ENCODE measurements at regions not wholly inside any gene's neighbourhood (a gene's known extent, or its start where the extent isn't known, plus 50 kb on each side); places are given as distances from the start of the nearest gene placed in this dataset.

DNA sequence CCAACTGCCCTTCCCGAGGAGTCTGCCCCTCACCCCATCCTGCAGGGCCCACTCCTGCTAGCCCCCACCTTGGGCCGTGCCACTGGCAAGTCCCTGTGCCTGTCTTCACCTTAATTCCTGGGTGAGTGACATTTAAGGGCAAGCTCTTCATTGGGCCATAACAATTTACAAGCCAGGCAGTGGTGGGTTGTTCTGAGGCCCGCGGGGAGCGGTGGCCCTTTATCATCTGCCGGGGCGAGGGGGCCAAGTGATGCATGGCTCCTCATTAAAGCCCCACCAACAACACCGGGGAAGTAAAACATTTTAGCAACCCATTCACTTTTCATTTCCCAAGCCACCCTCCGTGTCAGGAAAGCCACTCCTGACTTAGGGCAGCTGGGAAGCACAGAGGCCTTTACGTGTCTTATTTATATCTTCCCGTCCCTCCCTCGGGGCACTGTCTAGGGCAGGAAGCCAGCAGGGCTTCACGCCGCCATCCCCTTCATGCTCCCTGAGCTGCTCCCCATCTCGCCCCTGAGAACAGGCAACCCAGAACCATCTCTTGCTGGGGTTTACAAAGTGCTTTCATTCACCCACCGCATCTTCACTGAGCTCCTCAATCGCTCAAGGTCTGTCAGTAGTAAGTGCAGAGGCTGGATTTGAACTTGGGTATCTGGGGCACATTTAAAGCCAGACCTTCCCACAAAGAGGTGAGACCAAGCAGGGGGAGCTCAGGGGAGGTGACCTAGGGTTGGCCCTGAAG lies 55.5 kb upstream of the CCDC167 start:
- TF ChIP-seq, protein P1, sequence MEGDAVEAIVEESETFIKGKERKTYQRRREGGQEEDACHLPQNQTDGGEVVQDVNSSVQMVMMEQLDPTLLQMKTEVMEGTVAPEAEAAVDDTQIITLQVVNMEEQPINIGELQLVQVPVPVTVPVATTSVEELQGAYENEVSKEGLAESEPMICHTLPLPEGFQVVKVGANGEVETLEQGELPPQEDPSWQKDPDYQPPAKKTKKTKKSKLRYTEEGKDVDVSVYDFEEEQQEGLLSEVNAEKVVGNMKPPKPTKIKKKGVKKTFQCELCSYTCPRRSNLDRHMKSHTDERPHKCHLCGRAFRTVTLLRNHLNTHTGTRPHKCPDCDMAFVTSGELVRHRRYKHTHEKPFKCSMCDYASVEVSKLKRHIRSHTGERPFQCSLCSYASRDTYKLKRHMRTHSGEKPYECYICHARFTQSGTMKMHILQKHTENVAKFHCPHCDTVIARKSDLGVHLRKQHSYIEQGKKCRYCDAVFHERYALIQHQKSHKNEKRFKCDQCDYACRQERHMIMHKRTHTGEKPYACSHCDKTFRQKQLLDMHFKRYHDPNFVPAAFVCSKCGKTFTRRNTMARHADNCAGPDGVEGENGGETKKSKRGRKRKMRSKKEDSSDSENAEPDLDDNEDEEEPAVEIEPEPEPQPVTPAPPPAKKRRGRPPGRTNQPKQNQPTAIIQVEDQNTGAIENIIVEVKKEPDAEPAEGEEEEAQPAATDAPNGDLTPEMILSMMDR (IDR thresholded peaks at IDR 0.05; ENCODE audit: extremely low read depth, missing control alignments): no peak
- DNase-seq (ENCODE audit: low spot score): no peak

DNA sequence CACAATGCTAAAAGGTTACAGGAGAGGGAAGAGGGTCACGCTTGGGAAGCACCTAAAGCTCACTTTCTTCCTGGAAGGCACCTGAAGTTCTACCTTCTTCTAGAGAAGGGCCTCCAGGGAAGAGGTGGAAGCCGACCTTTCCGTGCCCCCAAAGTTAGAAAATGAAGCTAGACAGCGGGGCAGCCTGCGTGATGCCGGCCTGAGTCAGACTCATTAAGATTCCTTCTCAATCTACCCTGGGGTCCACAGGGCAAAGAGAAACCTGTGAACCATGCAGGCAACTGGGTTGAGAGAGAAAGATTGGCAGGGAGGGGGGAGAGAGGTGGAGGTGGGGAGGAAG lies 54.8 kb upstream of the CCDC167 start:
- TF ChIP-seq, protein P1 (IDR thresholded peaks at IDR 0.05; ENCODE audit: extremely low read depth, missing control alignments): no peak
- DNase-seq (ENCODE audit: low spot score): no peak

DNA sequence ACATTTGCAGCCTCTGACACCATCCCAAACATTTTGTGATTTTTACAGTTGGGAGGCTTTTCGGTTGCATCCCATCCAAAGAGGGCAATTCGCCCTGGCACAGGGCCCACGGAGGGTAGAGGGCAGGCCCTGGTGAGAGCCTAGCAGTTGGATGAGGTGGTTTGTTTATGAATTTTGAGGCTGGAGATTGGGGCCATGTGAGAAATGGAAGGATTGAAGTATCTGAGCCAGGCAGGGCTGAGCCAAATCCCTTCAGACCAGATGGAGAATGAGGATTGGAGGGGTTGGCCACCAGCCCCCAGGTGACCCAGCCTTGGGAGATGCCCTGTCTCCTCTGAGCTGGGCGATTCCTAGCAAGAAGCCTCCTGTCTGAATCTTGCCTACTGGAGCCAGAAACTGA lies 52.6 kb upstream of the CCDC167 start:
- DNase-seq (ENCODE audit: low spot score): no peak
- TF ChIP-seq, protein P1 (IDR thresholded peaks at IDR 0.05; ENCODE audit: extremely low read depth, missing control alignments): no peak

DNA sequence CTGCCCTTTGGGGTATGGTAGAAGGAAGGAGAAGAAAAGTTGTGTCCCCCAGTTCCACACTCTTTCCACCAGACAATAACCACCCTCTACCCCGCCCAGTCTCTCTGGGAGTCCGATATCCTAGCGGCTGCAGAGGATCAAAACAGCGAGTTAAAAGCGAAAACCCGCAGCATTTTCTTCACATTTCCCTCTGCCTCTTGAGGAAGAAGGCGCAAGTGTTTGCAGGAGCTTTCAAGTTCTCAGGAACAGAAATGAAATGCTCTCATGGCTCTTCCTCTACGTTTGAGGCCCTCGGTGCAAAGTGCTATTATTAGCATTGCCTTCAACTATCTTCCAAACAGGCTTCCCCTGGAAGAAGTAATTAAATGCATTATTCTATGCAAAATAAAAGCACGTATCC lies 52.2 kb upstream of the CCDC167 start:
- no peak for DNase-seq (ENCODE audit: low spot score)
- TF ChIP-seq, protein P1 (IDR thresholded peaks at IDR 0.05; ENCODE audit: extremely low read depth, missing control alignments): no peak

DNA sequence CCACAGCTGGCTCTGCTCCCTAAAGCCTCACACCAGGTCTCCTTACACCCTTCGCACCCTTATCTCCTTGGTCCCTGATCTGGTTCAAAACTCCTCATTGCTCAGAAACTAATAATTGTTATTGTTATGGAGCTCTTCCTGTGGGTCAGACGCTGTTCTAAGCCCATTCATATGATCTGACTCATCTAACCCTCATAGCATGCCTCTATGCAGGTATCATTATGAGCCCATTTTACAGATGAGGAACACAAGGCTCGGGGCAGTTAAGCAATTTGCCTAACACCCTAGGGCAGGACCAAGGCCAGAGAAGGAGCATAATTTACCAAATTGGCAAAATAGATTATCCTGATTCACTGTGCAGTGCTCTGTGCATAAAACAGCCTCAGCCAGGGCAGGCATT lies 51.8 kb upstream of the CCDC167 start:
- no peak for DNase-seq (ENCODE audit: low spot score)
- TF ChIP-seq, protein P1 (IDR thresholded peaks at IDR 0.05; ENCODE audit: extremely low read depth, missing control alignments): no peak

DNA sequence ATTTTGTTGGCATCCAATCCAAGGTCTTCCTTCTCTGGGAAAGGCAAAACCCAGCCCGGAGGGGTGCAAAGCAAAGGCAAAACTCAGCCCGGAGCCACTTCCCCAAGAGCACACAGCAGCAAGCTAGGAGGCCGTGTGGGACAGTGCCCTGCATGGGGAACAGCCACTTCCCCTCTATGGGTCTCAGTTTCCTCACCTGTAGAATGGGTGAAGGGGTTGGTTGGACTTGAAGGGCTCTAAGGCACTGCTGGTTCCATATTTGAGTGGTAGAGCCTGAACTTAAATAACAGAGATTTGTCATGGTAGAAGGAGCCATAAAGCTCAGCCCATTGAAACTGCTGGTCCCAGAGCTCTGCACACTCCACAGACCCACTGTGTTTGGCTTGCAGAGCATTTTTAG lies 51.3 kb upstream of the CCDC167 start:
- no peak for DNase-seq (ENCODE audit: low spot score)
- TF ChIP-seq, protein P1 (IDR thresholded peaks at IDR 0.05; ENCODE audit: extremely low read depth, missing control alignments): no peak

DNA sequence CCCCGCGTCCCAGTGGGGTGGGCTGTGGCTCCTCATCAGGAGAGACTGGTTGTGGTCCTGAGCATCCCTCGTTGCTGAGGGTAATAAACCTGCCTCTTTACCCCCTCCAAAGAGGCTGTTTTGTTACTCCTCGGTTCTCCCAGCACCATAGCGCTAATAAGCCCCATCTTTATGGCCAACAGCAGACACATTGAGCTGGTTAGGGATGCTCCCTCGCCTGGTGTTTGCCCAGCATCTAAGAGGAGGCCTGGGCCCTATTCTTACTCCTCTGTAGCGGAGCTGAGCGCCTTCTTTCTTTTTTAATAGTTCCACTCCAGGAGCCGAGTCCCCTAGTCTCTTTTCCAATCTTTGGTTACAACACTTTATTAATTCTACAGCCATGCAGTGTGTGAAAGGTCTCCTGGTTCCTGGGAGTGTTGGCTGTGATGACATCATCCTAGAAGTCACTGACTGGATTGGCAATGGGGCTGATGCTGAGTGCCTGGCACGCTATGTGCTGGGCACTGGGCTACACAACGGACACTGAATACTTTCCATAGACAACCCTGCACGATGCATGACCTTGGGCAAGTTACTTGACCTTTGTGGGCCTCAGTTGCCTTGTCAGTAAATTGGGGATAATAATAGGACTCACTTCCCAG lies 50.6 kb upstream of the CCDC167 start:
- TF ChIP-seq, protein P1 (IDR thresholded peaks at IDR 0.05; ENCODE audit: extremely low read depth, missing control alignments): no peak
- no peak for DNase-seq (ENCODE audit: low spot score)

Measured in GM20000 (cell line).